ENCODE measurements at regions not wholly inside any gene's neighbourhood (a gene's known extent, or its start where the extent isn't known, plus 50 kb on each side); places are given as distances from the start of the nearest gene placed in this dataset.

GRCh38 chr22:48489551-48490499, 1337.8 kb downstream of the BRD1 start:
- no peak for TF ChIP-seq ZFP3 (CRISPR knock-in tag; IDR thresholded peaks at IDR 0.05)
- no peak for TF ChIP-seq ARNTL (CRISPR knock-in tag; IDR thresholded peaks at IDR 0.05; ENCODE audit: borderline replicate concordance, low read depth)
- no peak for TF ChIP-seq SNAI2 (CRISPR knock-in tag; IDR thresholded peaks at IDR 0.05)
- TF ChIP-seq ZFP30 (CRISPR knock-in tag; IDR thresholded peaks at IDR 0.05): no peak
- no peak for TF ChIP-seq CREB5 (CRISPR knock-in tag; IDR thresholded peaks at IDR 0.05; ENCODE audit: low read depth)
- TF ChIP-seq PATZ1 (CRISPR knock-in tag; IDR thresholded peaks at IDR 0.05; ENCODE audit: borderline replicate concordance): no peak

All from SK-N-SH treated with all-trans-retinoic acid at 6 μM for 48 hours (cell line).